Panc1 (cell line): ENCODE measurements at regions not wholly inside any gene's neighbourhood (a gene's known extent, or its start where the extent isn't known, plus 50 kb on each side); places are given as distances from the start of the nearest gene placed in this dataset.

Experiments
- ATAC-seq: fragments of 200-7000 bp; cut with Tn5 transposase; 2 replicates; pipeline ENCODE4 v1.9.1; 2020; ENCODE audit warnings: mild to moderate bottlenecking, moderate library complexity
- BruUV-seq: library from RNA; stranded (reverse); fragments of 400-500 nt; replicated peaks from 2 replicates; lab custom pipeline; 2021; lab: Mats Ljungman, UMichigan
- CTCF ChIA-PET: fragments of 300-600 bp; sonication (Branson Sonifier 250); formaldehyde crosslinking; loops from one replicate; lab custom pipeline; 2022; ENCODE audit warnings: antibody characterized with exemption; lab: Charles Lee
- POLR2A ChIA-PET: fragments of 300-600 bp; sonication (Branson Sonifier 250); formaldehyde crosslinking; loops from one replicate; lab custom pipeline; 2022; ENCODE audit warnings: antibody characterized with exemption; lab: Charles Lee
- DNase-seq: peaks from one replicate; pipeline ENCODE4 v3.0.0-alpha.2; 2010; ENCODE audit warnings: low read depth, low spot score
- H3K27ac ChIP-seq: 2 replicates; pipeline ENCODE4 v1.5.1; 2011; ENCODE audit warnings: mild to moderate bottlenecking, low read length, inconsistent platforms
- H3K27me3 ChIP-seq: fragments of 200-500 bp; sonication (Bioruptor generic); 2 replicates; pipeline ENCODE4 v1.6.0; 2014; ENCODE audit warnings: low read length, inconsistent platforms; ENCODE audit not compliant: control insufficient read depth, insufficient read depth
- H3K36me3 ChIP-seq: fragments of 200-500 bp; sonication (Bioruptor generic); 2 replicates; pipeline ENCODE4 v1.5.1; 2014; ENCODE audit warnings: inconsistent platforms, mild to moderate bottlenecking, low read length, moderate library complexity; ENCODE audit not compliant: control insufficient read depth, insufficient read depth
- H3K4me1 ChIP-seq: 2 replicates; pipeline ENCODE4 v1.5.1; 2011; ENCODE audit warnings: inconsistent platforms, mild to moderate bottlenecking, low read length, moderate library complexity; ENCODE audit not compliant: control insufficient read depth, insufficient read depth
- H3K4me3 ChIP-seq, 2 experiments: 2 replicates each; pipeline ENCODE4 v1.5.1; 2011 to 2012; ENCODE audit warnings: low read depth in 2 of 2, low read length in 2 of 2, mild to moderate bottlenecking in 2 of 2, inconsistent platforms in 1 of 2, moderate library complexity in 1 of 2
- H3K9me3 ChIP-seq: fragments of 200-500 bp; sonication (Bioruptor generic); 2 replicates; pipeline ENCODE4 v1.5.1; 2014; ENCODE audit warnings: low read depth, mild to moderate bottlenecking, inconsistent platforms, low read length, moderate library complexity; ENCODE audit not compliant: control insufficient read depth, insufficient read depth
- POLR2AphosphoS5 ChIP-seq: IDR thresholded peaks from 2 replicates; pipeline ENCODE4 v1.6.1; 2012; ENCODE audit warnings: mild to moderate bottlenecking, low read depth, low read length, moderate library complexity
- SIN3A ChIP-seq: IDR thresholded peaks from 2 replicates; pipeline ENCODE4 v1.6.1; 2012; ENCODE audit warnings: low read depth, mild to moderate bottlenecking, low read length, moderate library complexity, borderline replicate concordance; ENCODE audit not compliant: insufficient read depth
- TCF7L2 ChIP-seq: IDR thresholded peaks from 2 replicates; pipeline ENCODE4 v1.6.1; 2011; ENCODE audit warnings: mild to moderate bottlenecking, low read depth, low read length, inconsistent platforms
- in situ Hi-C: cut with HindIII; loops from 2 replicates; pipeline ENCODE4 v1.10.0; 2016; ENCODE audit warnings: low sequenced_read_pairs, low pct_unique_long_range_greater_than_20kb
- intact Hi-C: fragments of 100-400 bp; cut with micrococcal nuclease; formaldehyde crosslinking; loops from one replicate; pipeline ENCODE4 v1.10.0; 2022; ENCODE audit not compliant: unreplicated experiment
- TF ChIP-seq, protein P1 (sequence below), 2 experiments: IDR thresholded peaks; 2 replicates each; pipeline ENCODE4 v1.6.1; 2011 to 2012; ENCODE audit warnings: low read depth in 2 of 2, control low read depth in 1 of 2, low read length in 1 of 2, mild to moderate bottlenecking in 1 of 2, moderate library complexity in 1 of 2; ENCODE audit not compliant: insufficient read depth in 1 of 2
- TF ChIP-seq, protein P2 (sequence below): fragments of 450-650 bp; IDR thresholded peaks from 2 replicates; pipeline ENCODE4 v1.5.1; 2017; ENCODE audit warnings: mild to moderate bottlenecking

DNA sequence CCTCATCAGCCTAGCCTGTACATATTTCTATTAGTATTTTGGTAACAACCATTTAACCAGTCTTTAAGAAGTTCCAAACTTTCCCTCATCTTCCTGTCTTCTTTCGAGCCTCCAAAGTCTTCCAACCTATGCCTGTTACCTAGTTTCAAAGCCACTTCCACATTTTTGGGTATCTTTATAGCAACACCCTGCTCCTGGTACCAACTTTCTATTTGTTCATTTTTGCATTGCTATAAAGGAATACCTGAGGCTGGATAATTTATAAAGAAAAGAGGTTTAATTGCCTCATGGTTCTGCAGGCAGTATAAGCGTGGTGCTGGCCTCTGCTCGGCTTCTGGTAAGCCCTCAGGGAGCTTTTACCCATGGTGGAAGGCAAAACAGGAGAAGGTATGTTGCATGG lies 578.8 kb upstream of the AUTS2 start:
- H3K9me3 ChIP-seq: no peaks in the 10 kb centered on the region
- ATAC-seq: no peak
- intact Hi-C loops: no loop called here
- no peaks in the 10 kb centered on the region for H3K27me3 ChIP-seq
- no TSS peak for BruUV-seq
- CTCF ChIA-PET: no interaction called here
- no peak overlapping the region for H3K4me3 ChIP-seq
- no peak for DNase-seq
- POLR2A ChIA-PET: no interaction called here
- TF ChIP-seq, protein P1, sequence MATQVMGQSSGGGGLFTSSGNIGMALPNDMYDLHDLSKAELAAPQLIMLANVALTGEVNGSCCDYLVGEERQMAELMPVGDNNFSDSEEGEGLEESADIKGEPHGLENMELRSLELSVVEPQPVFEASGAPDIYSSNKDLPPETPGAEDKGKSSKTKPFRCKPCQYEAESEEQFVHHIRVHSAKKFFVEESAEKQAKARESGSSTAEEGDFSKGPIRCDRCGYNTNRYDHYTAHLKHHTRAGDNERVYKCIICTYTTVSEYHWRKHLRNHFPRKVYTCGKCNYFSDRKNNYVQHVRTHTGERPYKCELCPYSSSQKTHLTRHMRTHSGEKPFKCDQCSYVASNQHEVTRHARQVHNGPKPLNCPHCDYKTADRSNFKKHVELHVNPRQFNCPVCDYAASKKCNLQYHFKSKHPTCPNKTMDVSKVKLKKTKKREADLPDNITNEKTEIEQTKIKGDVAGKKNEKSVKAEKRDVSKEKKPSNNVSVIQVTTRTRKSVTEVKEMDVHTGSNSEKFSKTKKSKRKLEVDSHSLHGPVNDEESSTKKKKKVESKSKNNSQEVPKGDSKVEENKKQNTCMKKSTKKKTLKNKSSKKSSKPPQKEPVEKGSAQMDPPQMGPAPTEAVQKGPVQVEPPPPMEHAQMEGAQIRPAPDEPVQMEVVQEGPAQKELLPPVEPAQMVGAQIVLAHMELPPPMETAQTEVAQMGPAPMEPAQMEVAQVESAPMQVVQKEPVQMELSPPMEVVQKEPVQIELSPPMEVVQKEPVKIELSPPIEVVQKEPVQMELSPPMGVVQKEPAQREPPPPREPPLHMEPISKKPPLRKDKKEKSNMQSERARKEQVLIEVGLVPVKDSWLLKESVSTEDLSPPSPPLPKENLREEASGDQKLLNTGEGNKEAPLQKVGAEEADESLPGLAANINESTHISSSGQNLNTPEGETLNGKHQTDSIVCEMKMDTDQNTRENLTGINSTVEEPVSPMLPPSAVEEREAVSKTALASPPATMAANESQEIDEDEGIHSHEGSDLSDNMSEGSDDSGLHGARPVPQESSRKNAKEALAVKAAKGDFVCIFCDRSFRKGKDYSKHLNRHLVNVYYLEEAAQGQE (IDR thresholded peaks at IDR 0.05; ENCODE audit: insufficient read depth in 1 of 2, low read depth in 2 of 2, low read length in 1 of 2): no peak
- TF ChIP-seq SIN3A (no peak), TCF7L2 (no peak), POLR2AphosphoS5 (no peak)
- TF ChIP-seq, protein P2, sequence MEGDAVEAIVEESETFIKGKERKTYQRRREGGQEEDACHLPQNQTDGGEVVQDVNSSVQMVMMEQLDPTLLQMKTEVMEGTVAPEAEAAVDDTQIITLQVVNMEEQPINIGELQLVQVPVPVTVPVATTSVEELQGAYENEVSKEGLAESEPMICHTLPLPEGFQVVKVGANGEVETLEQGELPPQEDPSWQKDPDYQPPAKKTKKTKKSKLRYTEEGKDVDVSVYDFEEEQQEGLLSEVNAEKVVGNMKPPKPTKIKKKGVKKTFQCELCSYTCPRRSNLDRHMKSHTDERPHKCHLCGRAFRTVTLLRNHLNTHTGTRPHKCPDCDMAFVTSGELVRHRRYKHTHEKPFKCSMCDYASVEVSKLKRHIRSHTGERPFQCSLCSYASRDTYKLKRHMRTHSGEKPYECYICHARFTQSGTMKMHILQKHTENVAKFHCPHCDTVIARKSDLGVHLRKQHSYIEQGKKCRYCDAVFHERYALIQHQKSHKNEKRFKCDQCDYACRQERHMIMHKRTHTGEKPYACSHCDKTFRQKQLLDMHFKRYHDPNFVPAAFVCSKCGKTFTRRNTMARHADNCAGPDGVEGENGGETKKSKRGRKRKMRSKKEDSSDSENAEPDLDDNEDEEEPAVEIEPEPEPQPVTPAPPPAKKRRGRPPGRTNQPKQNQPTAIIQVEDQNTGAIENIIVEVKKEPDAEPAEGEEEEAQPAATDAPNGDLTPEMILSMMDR: no peak
- in situ Hi-C loops: no loop called here
- H3K27ac ChIP-seq: no peak overlapping the region
- H3K36me3 ChIP-seq: no peaks in the 10 kb centered on the region
- H3K4me1 ChIP-seq: no peaks in the 10 kb centered on the region

DNA sequence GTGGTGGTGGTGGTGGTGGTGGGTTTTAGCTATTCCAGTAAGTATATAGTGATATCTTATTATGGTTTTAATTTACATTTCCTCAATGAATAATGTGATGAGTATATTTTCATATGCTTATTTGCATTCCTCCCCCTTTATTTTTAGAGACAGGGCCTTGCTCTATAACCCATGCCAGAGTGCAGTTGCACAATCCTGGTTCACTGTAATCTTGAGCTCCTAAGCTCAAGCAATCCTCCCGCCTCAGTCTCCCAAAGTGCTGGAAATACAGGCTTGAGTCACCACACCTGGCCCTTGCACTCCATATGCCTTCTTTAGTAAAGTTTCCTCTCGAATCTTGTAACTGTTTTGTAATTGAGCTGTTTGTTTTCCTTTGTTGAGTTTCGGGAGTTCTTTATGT lies 577.7 kb upstream of the AUTS2 start:
- ATAC-seq (no peak), DNase-seq (no peak)
- TF ChIP-seq POLR2AphosphoS5: no peak
- no peak for TF ChIP-seq SIN3A
- TF ChIP-seq, protein P2: no peak
- TF ChIP-seq TCF7L2: no peak
- TF ChIP-seq, protein P1 (IDR thresholded peaks at IDR 0.05; ENCODE audit: insufficient read depth in 1 of 2, low read depth in 2 of 2, low read length in 1 of 2): no peak
- BruUV-seq: no TSS peak
- H3K4me3 ChIP-seq: no peak overlapping the region
- H3K9me3 ChIP-seq: no peaks in the 10 kb centered on the region
- in situ Hi-C loops (no loop called here), intact Hi-C loops (no loop called here)
- POLR2A ChIA-PET: no interaction called here
- CTCF ChIA-PET: no interaction called here
- no peak overlapping the region for H3K27ac ChIP-seq
- no peaks in the 10 kb centered on the region for H3K4me1 ChIP-seq
- no peaks in the 10 kb centered on the region for H3K36me3 ChIP-seq
- H3K27me3 ChIP-seq: no peaks in the 10 kb centered on the region
